LNCaP clone FGC (cell line): ENCODE measurements at regions not wholly inside any gene's neighbourhood (a gene's known extent, or its start where the extent isn't known, plus 50 kb on each side); places are given as distances from the start of the nearest gene placed in this dataset.

Experiments used
- DNase-seq: peaks from one replicate; pipeline ENCODE4 v3.0.0-alpha.2; 2011; ENCODE audit warnings: low read depth
- H3K4me3 ChIP-seq: 2 replicates; pipeline ENCODE4 v1.5.1; 2011; ENCODE audit warnings: mild to moderate bottlenecking, low read depth, low read length, control low read depth
- CTCF ChIP-seq: IDR thresholded peaks from 2 replicates; pipeline ENCODE4 v1.5.1; 2012; ENCODE audit warnings: mild to moderate bottlenecking; ENCODE audit not compliant: control insufficient read depth, insufficient read depth; ENCODE audit errors: extremely low read depth

- H3K4me3 ChIP-seq: no peak overlapping the region
- TF ChIP-seq CTCF: no peak
- no peak for DNase-seq
Observed at GRCh38 chr13:47803131-47803530, 197.9 kb downstream of the SUCLA2 start.

GRCh38 chr13:47801555-47801954, 199.5 kb downstream of the SUCLA2 start:
- TF ChIP-seq CTCF: no peak
- no peak overlapping the region for H3K4me3 ChIP-seq
- no peak for DNase-seq

GRCh38 chr13:47800593-47800992, 200.5 kb downstream of the SUCLA2 start:
- no peak for DNase-seq
- no peak overlapping the region for H3K4me3 ChIP-seq
- TF ChIP-seq CTCF: no peak

GRCh38 chr13:47798906-47799305, 202.2 kb downstream of the SUCLA2 start:
- H3K4me3 ChIP-seq: no peak overlapping the region
- no peak for DNase-seq
- no peak for TF ChIP-seq CTCF

- no peak for TF ChIP-seq CTCF
- H3K4me3 ChIP-seq: no peak overlapping the region
- no peak for DNase-seq
Observed at GRCh38 chr13:47798194-47798593, 202.9 kb downstream of the SUCLA2 start.

- H3K4me3 ChIP-seq: no peak overlapping the region
- DNase-seq: no peak
- TF ChIP-seq CTCF: no peak
Observed at GRCh38 chr13:47796816-47797215, 204.3 kb downstream of the SUCLA2 start.

- TF ChIP-seq CTCF: peak; percentile 17; the same call in 1 of the 2 replicates
- no peak overlapping the region for H3K4me3 ChIP-seq
- no peak for DNase-seq
Observed at GRCh38 chr13:47794963-47795362, 206.1 kb downstream of the SUCLA2 start.
